HepG2 (cell line): ENCODE measurements at regions not wholly inside any gene's neighbourhood (a gene's known extent, or its start where the extent isn't known, plus 50 kb on each side); places are given as distances from the start of the nearest gene placed in this dataset.

Experiments used
- ATAC-seq: fragments of 200-7000 bp; cut with Tn5 transposase; 3 replicates; pipeline ENCODE4 v1.9.1; 2020; ENCODE audit warnings: mild to moderate bottlenecking, moderate library complexity
- BruUV-seq: library from RNA; stranded (reverse); fragments of 400-500 nt; replicated peaks from 2 replicates; lab custom pipeline; 2021; lab: Mats Ljungman, UMichigan
- CTCF ChIA-PET: fragments of 300-600 bp; formaldehyde crosslinking; extraction: SDS; loops from one replicate; lab custom pipeline; 2021; ENCODE audit warnings: low total read pairs, inconsistent platforms, low intra/inter-chr PET ratio; lab: Yijun Ruan, JAX
- POLR2A ChIA-PET: fragments of 350-600 bp; sonication (Branson Sonifier 250); formaldehyde crosslinking; loops from one replicate; lab custom pipeline; 2020; ENCODE audit warnings: antibody characterized with exemption, inconsistent platforms; lab: Yijun Ruan, JAX
- DNase-seq: peaks from one replicate; pipeline ENCODE4 v3.0.0-alpha.2; 2015; ENCODE audit warnings: low spot score
- FAIRE-seq: peaks from 3 replicates; lab custom pipeline; 2011; peaks lifted over from hg19 to GRCh38; lab: Jason Lieb, UNC
- H2AFZ ChIP-seq: one replicate; pipeline ENCODE4 v1.6.1; 2011; ENCODE audit warnings: low read length, inconsistent platforms
- H3K27ac ChIP-seq: fragments of 300-600 bp; 3 replicates; pipeline ENCODE4 v1.8.0; 2011; ENCODE audit warnings: mixed run types, mild to moderate bottlenecking, mixed read lengths, low read length, inconsistent platforms; ENCODE audit not compliant: insufficient read depth; ENCODE audit errors: extremely low read length
- H3K27me3 ChIP-seq, 2 experiments: fragments of 200-600 bp in 1 of 2; 2 replicates in 1 of 2; 3 replicates in 1 of 2; pipeline versions ENCODE4 v1.6.0 to v1.8.0; 2011; ENCODE audit warnings: low read length in 2 of 2, mild to moderate bottlenecking in 2 of 2, moderate library complexity in 2 of 2, inconsistent platforms in 1 of 2; ENCODE audit not compliant: insufficient read depth in 2 of 2, control insufficient read depth in 1 of 2
- H3K36me3 ChIP-seq, 2 experiments: fragments of 200-600 bp in 1 of 2; replicated peaks in 1 of 2; 2 replicates in 1 of 2; 3 replicates in 1 of 2; pipeline versions ENCODE4 v1.5.1 to v1.8.0; 2011; ENCODE audit warnings: low read length in 2 of 2, inconsistent platforms in 1 of 2; ENCODE audit not compliant: insufficient read depth in 2 of 2, control insufficient read depth in 1 of 2
- H3K4me1 ChIP-seq: 2 replicates; pipeline ENCODE4 v1.5.1; 2012; ENCODE audit warnings: low read length, inconsistent platforms; ENCODE audit not compliant: insufficient read depth
- H3K4me2 ChIP-seq: 2 replicates; pipeline ENCODE4 v1.6.0; 2011; ENCODE audit warnings: low read depth, low read length, inconsistent platforms
- H3K4me3 ChIP-seq, 3 experiments: fragments of 200-600 bp in 1 of 3; sonication (generic), shearing (Covaris generic) in 1 of 3; replicated peaks in 1 of 3; 2 replicates each; pipeline ENCODE4 v1.5.1; 2011 to 2016; ENCODE audit warnings: low read length in 3 of 3, inconsistent platforms in 2 of 3, low read depth in 2 of 3, mild to moderate bottlenecking in 2 of 3, control low read depth in 1 of 3, mixed read lengths in 1 of 3; ENCODE audit not compliant: insufficient read depth in 1 of 3
- H3K79me2 ChIP-seq: one replicate; pipeline ENCODE4 v1.6.1; 2011; ENCODE audit warnings: low read length, inconsistent platforms; ENCODE audit not compliant: insufficient read depth
- H3K9ac ChIP-seq: 2 replicates; pipeline ENCODE4 v1.6.0; 2011; ENCODE audit warnings: mild to moderate bottlenecking, low read depth, low read length, inconsistent platforms; ENCODE audit not compliant: insufficient read depth
- H3K9me3 ChIP-seq: 2 replicates; pipeline ENCODE4 v1.5.1; 2012; ENCODE audit warnings: mild to moderate bottlenecking, low read length
- H4K20me1 ChIP-seq: 2 replicates; pipeline ENCODE4 v1.6.0; 2011; ENCODE audit warnings: inconsistent platforms, mild to moderate bottlenecking, low read length, moderate library complexity; ENCODE audit not compliant: insufficient read depth
- HNRNPUL1 ChIP-seq: fragments of 200-400 bp; formaldehyde crosslinking; IDR thresholded peaks from 2 replicates; pipeline ENCODE4 v1.6.1; 2017; ENCODE audit warnings: low read depth, mild to moderate bottlenecking, low read length, moderate library complexity
- MTA1 ChIP-seq: sonication (generic); formaldehyde crosslinking; IDR thresholded peaks from 2 replicates; pipeline ENCODE4 v1.4.0; 2020; ENCODE audit warnings: missing genetic modification reagents, mild to moderate bottlenecking, borderline replicate concordance
- TERF1 ChIP-seq: sonication (generic); formaldehyde crosslinking; IDR thresholded peaks from 2 replicates; pipeline ENCODE4 v1.8.0; 2022; ENCODE audit warnings: mild to moderate bottlenecking, missing genetic modification reagents, moderate library complexity
- ZBTB40 ChIP-seq, 2 experiments: fragments of 450-650 bp in 1 of 2; sonication (generic) in 1 of 2; formaldehyde crosslinking in 1 of 2; IDR thresholded peaks; 2 replicates each; pipeline versions ENCODE4 v1.6.1 to v1.8.0; 2016 to 2022; ENCODE audit warnings: antibody characterized with exemption in 1 of 2, mild to moderate bottlenecking in 1 of 2, missing genetic modification reagents in 1 of 2
- ZNF333 ChIP-seq: sonication (generic); formaldehyde crosslinking; IDR thresholded peaks from 2 replicates; pipeline ENCODE4 v1.4.0; 2020; ENCODE audit warnings: mild to moderate bottlenecking, missing genetic modification reagents, borderline replicate concordance
- ZNF335 ChIP-seq: sonication (generic); formaldehyde crosslinking; IDR thresholded peaks from 2 replicates; pipeline ENCODE4 v1.4.0; 2020; ENCODE audit warnings: missing genetic modification reagents
- ZNF460 ChIP-seq: sonication (generic); formaldehyde crosslinking; IDR thresholded peaks from 2 replicates; pipeline ENCODE4 v1.5.1; 2020; ENCODE audit warnings: missing genetic modification reagents, mild to moderate bottlenecking, borderline replicate concordance
- ZNF768 ChIP-seq: sonication (generic); formaldehyde crosslinking; IDR thresholded peaks from 2 replicates; pipeline ENCODE4 v1.4.0; 2020; ENCODE audit warnings: missing genetic modification reagents
- ZXDC ChIP-seq: sonication (generic); formaldehyde crosslinking; IDR thresholded peaks from 2 replicates; pipeline ENCODE4 v1.5.0; 2020; ENCODE audit warnings: mild to moderate bottlenecking, missing genetic modification reagents
- WGBS: methylation state at CpG from one replicate; pipeline ENCODE4 v1.1.6; 2017; ENCODE audit warnings: low lambda C conversion rate; 5-methylcytosine and 5-hydroxymethylcytosine counted together
- in situ Hi-C: cut with HindIII; loops from 2 replicates; pipeline ENCODE4 v1.10.0; 2017; ENCODE audit warnings: low pct_unique_long_range_greater_than_20kb; ENCODE audit not compliant: extremely low pct_ligation_motif_present
- intact Hi-C: fragments of 100-400 bp; cut with micrococcal nuclease; formaldehyde crosslinking; loops from one replicate; pipeline ENCODE4 v1.10.0; 2022; ENCODE audit not compliant: unreplicated experiment

- TF ChIP-seq TERF1 (CRISPR knock-in tag) (no peak), ZNF333 (no peak), ZXDC (CRISPR knock-in tag) (no peak), MTA1 (CRISPR knock-in tag) (no peak)
Measured at GRCh38 chr20:57900226-57900905, 190.6 kb upstream of the PMEPA1 start (continued).

GRCh38 chr20:57899554-57899953 is 189.7 kb upstream of the PMEPA1 start:
- no peak for FAIRE-seq
- CTCF ChIA-PET, result no interaction called here
- no peak for TF ChIP-seq ZNF460 (CRISPR knock-in tag)
- TF ChIP-seq HNRNPUL1, result no peak
- TF ChIP-seq ZBTB40 (IDR thresholded peaks at IDR 0.05), result no peak
- no peak for TF ChIP-seq ZBTB40 (CRISPR knock-in tag; IDR thresholded peaks at IDR 0.05)
- TF ChIP-seq ZNF335 (CRISPR knock-in tag), result no peak
- TF ChIP-seq ZNF768, result no peak

More at GRCh38 chr20:57899554-57899953, 189.7 kb upstream of the PMEPA1 start:
- no peak overlapping the region for H3K4me3 ChIP-seq
- H3K4me2 ChIP-seq, result no peak overlapping the region
- WGBS, result 5% methylated on average over 7 of the region's 7 CpGs
- no peaks in the 10 kb centered on the region for H3K36me3 ChIP-seq
- DNase-seq (no peak), ATAC-seq (no peak)
- in situ Hi-C loops, result no loop called here
- no peaks in the 10 kb centered on the region for H4K20me1 ChIP-seq
- no TSS peak for BruUV-seq
- H2AFZ ChIP-seq, result no peak overlapping the region
- intact Hi-C loops, result no loop called here
- POLR2A ChIA-PET, result no interaction called here
- H3K9ac ChIP-seq, result no peak overlapping the region
- no peaks in the 10 kb centered on the region for H3K79me2 ChIP-seq
- no peaks in the 10 kb centered on the region; the same call in 1 of the 2 replicates for H3K4me1 ChIP-seq
- H3K27me3 ChIP-seq, result peaks cover 4 to 39% of the 10 kb centered on the region in 2 experiments; a peak in 4 of 5 replicates
- H3K9me3 ChIP-seq, result no peaks in the 10 kb centered on the region
- H3K27ac ChIP-seq, result no peak overlapping the region
